ENCODE measurements at regions not wholly inside any gene's neighbourhood (a gene's known extent, or its start where the extent isn't known, plus 50 kb on each side); places are given as distances from the start of the nearest gene placed in this dataset.
"Not testable (repeated sequence)": the region's sequence is repeated elsewhere in the genome, so short reads cannot be mapped to it uniquely, and the experiment has no call there.

- DNase-seq = no peak
Observed at GRCh38 chr2:150127995-150128394, 359.5 kb downstream of the RND3 start.

GRCh38 chr2:150127346-150127990 is 360.0 kb downstream of the RND3 start:
- DNase-seq = no peak

DNA sequence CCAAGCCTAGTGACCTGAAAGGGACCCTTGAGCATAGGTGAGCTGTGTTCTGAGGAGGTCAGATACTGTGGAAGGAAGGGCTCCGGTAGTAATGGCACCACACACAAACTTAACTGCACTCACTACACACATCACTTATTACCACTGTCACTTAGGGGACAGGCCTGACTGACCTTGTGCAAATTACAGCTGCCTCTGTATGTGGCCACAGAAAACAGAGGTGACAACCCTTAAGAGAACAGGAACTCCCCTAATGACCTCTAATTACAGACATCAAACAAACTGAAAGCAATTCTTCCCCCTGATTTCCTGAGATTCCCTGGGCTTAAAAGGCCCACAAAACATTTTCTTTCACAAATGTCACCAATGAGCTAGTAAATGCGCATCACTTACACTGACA is 360.6 kb downstream of the RND3 start:
- no peak for DNase-seq

GRCh38 chr2:150126143-150126740 is 361.2 kb downstream of the RND3 start:
- no peak for DNase-seq

DNA sequence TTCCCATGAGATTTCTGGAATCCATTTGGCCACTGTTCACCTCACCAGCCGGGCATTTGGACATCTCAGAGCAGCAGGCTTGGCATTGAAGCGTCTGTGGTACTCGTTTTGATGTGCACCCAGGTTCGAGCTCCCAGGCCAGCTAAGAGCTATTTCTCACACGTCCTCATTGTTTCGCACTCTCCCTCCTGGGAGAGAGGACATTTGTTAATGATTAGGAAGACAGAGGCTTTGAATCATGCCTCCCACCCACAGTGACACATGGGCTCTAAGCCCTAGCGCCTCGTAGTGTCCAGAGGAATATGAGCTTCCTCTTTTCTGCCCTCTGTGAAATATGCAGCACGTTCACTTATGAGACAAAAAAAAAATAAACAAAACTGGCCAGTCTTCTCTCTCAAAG is 361.8 kb downstream of the RND3 start:
- DNase-seq = no peak

GRCh38 chr2:150125188-150125587 is 362.3 kb downstream of the RND3 start:
- no peak for DNase-seq

- DNase-seq = no peak
Observed at GRCh38 chr2:150124739-150125138, 362.7 kb downstream of the RND3 start.

DNA sequence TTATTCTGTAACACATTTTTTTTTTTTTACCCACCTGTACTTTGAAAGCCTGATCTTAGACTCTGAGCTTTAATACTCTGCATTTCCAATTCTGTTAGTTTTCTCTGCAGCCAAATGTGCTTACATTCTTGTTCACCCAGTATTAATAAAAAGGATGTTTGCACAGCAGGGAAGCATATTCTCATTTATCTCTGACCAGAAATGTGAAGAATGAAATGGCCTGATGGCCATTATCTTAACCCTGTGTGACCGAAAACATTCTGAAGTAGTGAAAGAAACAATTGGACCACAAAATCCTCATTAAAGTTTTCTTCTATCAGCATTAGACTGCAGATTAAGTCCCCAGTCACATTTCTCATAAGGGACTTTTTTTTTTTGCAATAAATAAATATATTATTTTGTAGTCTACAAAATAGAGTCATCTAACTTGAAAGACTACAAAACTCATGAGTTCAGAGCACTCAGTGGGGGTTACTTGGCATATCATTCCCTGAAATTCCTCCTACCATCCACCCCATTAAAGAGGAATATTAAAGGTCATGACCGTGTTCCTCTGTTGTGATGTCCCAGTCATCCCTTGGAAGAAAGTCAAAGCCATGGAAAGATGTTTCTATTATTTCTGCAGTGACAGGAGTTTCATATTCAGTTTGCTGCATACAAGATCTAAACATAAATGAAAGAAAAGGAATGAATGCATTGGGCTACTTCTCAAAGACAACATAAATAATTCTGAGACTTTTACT is 364.4 kb downstream of the RND3 start:
- no peak for DNase-seq

- DNase-seq = no peak
Observed at GRCh38 chr2:150122156-150122555, 365.3 kb downstream of the RND3 start.

DNA sequence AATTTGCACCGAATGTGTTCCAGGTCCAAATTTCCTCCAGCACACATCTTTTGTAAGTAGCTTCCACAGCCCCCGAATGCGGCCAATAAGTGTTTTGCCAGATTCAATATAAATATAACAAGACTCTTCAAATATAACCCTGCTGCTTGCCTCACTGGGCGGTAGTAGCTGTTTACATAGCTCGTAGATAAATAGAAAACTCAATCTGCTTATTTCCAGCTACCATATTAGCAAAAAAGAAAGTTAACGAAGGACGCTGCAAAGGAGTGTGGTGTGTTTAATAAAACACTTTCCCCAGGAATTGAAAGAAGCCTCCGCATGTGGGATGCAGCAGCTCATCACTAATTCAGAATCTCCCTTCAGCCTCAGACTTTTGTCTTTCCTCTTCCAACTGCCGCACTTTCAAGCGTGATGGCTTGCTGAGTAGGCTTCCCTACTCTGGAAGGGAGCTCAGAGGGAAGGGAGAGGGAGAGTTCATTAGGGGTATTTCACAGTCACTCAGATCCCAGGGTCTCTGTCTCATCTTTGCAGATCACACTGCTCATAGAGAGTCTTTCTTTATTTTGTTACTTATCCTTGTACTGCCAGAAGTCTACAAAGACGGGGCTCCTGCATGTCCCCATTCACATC is 367.0 kb downstream of the RND3 start:
- DNase-seq = peak; percentile 22

DNA sequence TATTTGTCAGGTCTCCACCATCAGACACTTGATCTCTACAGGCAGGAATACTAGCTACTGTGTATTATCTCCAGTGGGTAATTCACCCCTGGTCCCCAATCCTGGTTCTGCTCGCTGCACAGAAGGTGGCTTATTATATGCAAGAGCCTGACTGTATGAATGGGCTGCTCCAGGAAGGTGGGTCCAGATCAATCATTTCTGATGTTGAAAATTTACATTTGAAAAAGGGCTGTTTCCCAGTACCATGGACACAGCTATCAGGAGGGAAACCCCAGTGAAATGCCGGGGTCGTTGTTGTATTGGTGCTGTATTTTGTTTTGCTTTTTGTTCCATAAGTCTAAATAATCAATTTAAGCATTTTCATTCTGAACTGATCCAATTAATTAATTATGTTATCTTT is 367.6 kb downstream of the RND3 start:
- no peak for DNase-seq

DNA sequence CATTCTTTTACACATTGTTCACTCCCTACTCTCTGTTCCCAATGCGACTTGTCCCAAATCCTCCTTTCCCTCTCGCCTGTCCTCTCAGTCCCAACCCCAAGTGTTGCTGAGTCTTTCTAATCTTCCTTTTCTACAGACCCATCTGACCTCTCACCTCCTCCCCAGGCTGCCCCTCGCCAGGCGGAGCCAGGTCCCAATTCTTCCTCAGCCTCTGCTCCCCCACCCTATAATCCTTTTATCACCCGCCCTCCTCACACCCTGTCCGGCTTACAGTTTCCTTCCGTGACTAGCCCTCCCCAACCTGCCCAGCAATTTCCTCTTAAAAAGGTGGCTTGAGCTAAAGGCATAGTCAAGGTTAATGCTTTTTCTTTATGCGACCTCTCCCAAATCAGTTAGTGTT is 373.4 kb downstream of the RND3 start:
- DNase-seq = not testable (repeated sequence)

DNA sequence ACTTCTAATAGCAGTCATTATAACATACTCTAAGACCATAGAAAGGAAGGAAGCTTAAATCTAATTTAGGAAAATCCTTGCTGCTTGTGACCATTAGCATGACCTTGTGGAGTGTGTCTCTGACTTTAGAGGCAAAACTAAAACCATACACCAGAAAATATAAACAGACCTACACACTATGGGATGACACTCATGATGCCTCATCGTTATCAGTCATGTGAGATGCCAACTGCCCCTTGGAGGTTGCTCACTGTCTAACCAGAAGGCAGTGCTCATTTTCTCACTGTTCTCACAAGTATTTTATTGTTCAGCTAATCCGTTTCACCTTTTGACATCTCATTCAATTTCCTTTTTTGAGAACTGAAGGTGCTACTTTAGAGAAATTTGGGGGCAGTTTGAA is 376.9 kb downstream of the RND3 start:
- DNase-seq = no peak

DNA sequence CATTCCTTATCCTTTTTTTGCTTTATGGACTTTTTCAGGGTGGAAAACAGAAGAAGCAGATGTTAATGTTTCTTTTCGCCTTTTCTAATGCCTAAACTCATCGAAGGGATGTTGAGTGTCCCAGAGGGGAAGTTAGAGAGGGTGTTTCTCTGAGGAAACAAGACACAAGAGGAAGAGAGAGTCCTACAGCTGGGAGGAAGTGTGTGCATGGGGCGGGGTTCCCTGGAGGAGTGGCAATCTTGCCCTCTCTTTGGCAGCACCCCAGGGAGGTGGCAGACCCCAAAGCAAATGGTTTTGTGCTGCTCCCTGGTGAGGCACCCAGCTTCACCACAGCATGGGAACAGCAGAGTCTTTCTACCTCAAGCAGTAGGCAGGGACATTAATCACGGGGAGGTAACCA is 377.6 kb downstream of the RND3 start:
- no peak for DNase-seq

DNA sequence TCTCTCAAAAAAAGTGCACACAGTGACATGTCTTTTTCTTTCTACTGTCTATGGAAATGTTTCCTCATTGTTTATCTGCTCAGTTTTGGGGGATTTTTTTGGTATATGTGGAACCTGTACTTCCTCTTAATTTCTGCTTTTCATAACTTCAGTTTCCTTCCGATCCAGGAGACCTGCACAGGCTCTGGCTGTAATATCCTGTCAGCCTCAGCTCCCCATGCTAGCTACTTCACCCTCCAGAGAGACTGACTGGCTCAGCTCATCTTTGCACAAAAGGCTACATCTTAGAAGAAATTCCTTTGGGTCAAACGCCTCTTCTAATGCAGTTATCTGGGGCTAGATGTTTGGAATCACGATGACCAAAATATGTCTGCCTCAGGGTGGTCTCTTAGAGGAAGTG is 378.4 kb downstream of the RND3 start:
- DNase-seq = no peak

DNA sequence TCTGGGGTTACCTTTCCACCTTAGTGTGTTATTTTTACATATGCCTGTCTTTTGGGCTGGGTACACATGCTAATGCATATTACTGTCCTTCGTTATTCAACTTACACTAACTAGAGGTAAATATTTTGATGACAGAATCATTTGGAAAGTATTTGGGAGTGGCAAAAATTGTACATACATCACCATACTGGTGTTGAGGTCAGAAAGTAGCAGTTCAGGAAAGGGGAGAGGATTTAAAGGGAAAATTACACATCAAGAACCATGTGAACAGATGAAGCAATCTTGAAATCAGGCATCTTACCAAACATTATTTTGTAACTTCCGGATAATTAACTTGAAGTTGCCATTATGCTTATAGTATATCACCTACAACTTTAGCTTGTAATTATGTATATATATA is 379.7 kb downstream of the RND3 start:
- DNase-seq = no peak

GRCh38 chr2:150107170-150107569 is 380.3 kb downstream of the RND3 start:
- DNase-seq = no peak

- no peak for DNase-seq
Observed at GRCh38 chr2:150101947-150102346, 385.5 kb downstream of the RND3 start.

GRCh38 chr2:150100834-150101233 is 386.6 kb downstream of the RND3 start:
- DNase-seq = no peak

DNA sequence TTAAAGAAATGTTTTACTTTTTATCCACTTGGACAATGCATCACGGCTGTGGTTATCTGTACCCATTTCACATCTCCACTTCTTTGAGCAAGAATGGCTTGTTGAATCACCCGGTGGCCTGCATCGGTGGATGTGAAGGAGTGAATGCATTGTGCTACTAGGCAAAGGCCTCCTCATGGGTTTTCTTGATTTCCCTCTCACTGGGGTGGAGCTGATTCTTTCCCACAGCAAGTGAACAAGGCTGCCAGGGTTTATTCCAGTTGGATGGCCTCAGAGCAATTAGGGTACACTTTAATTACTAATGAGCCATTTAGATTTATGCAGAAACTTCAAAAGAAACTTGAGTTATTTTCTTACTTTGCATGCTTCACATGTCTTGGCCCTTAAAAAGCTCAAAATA is 387.1 kb downstream of the RND3 start:
- no peak for DNase-seq

- DNase-seq = no peak
Observed at GRCh38 chr2:150099805-150100204, 387.7 kb downstream of the RND3 start.

DNA sequence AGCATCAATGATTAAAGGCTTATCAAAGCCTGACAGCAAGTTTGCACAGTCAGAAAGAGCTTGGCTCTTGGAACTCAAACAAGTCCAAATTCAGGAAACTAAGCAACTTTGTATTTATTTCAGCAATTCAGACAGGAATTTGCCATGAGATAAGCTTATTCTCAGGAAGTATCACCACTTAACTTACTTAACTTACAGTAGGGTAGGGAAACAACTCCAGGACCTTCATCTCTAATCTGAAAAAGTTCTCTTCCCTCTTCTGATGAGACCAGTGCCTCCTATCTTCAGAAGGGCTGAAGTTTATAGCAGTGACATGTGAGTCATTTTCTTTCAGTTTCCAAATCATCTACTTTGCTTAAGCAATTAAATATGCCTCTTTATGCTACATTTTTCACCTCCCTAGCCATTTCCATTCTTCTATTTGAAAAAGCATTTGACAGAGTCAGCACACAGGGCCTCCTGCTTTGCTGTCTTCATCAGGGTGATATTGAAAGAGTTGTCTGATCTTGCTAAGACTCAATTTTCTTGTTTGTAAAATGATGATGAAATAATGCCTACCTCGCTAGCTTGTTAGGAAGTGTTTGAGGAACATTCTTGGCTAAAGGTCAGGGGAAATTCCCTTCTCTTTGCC is 389.5 kb downstream of the RND3 start:
- no peak for DNase-seq

DNA sequence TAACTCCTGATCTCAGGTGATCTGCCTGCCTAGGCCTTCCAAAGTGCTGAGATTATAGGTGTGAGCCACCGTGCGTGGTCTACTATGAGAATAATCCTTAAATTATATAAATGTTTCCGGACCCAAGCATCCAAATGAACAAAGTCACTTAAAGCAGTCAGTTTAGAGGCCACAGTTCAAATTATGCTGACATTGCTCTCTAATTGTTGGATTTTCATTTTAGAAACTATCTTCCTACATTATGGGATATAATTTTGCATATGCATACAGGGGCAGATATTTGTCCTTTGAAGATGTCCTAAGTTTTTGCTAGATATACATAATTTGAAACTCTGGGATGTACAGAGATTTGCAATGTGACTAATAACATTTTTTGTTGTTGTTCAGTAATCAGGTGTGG is 390.1 kb downstream of the RND3 start:
- no peak for DNase-seq

Measured in NCI-H510A treated with DMSO at 0.1 percent for 48 hours (cell line).